OCI-LY7 (cell line): ENCODE measurements at regions not wholly inside any gene's neighbourhood (a gene's known extent, or its start where the extent isn't known, plus 50 kb on each side); places are given as distances from the start of the nearest gene placed in this dataset.

ENCODE experiments used
- BruUV-seq: library from RNA; stranded (reverse); fragments of 400-500 nt; replicated peaks from 2 replicates; lab custom pipeline; 2021; lab: Mats Ljungman, UMichigan
- CTCF ChIA-PET: fragments of 300-600 bp; sonication (Branson Sonifier 250); formaldehyde crosslinking; loops from one replicate; lab custom pipeline; 2022; ENCODE audit warnings: antibody characterized with exemption; ENCODE audit not compliant: unreplicated experiment; lab: Charles Lee
- POLR2A ChIA-PET: fragments of 300-600 bp; sonication (Branson Sonifier 250); formaldehyde crosslinking; loops from one replicate; lab custom pipeline; 2022; ENCODE audit warnings: antibody characterized with exemption; lab: Charles Lee
- DNase-seq: peaks from one replicate; pipeline ENCODE4 v3.0.0-alpha.2; 2015; ENCODE audit warnings: low spot score
- H2AFZ ChIP-seq: fragments of 200-600 bp; sonication (generic), shearing (Covaris generic); 2 replicates; pipeline ENCODE4 v1.6.1; 2014; ENCODE audit warnings: mild to moderate bottlenecking, antibody characterized with exemption, low read length, moderate library complexity
- H3K27ac ChIP-seq: fragments of 200-600 bp; sonication (generic); 2 replicates; pipeline ENCODE4 v1.5.1; 2014; ENCODE audit warnings: mixed run types, low read depth, mild to moderate bottlenecking, moderate library complexity, low read length, inconsistent platforms; ENCODE audit not compliant: poor library complexity, severe bottlenecking
- H3K36me3 ChIP-seq: fragments of 200-600 bp; sonication (generic); 2 replicates; pipeline ENCODE4 v1.6.1; 2014; ENCODE audit warnings: mild to moderate bottlenecking, antibody characterized with exemption, low read length, moderate library complexity, mixed read lengths; ENCODE audit not compliant: insufficient read depth
- H3K4me1 ChIP-seq: fragments of 200-600 bp; sonication (generic); 2 replicates; pipeline ENCODE4 v1.5.1; 2014; ENCODE audit warnings: mild to moderate bottlenecking, low read length; ENCODE audit not compliant: insufficient read depth, poor library complexity, severe bottlenecking
- H3K4me2 ChIP-seq: fragments of 200-600 bp; sonication (generic); 2 replicates; pipeline ENCODE4 v1.6.1; 2014; ENCODE audit warnings: mild to moderate bottlenecking, low read length
- H3K4me3 ChIP-seq: fragments of 200-600 bp; sonication (generic); 2 replicates; pipeline ENCODE4 v1.5.1; 2014; ENCODE audit warnings: mild to moderate bottlenecking, low read depth, low read length; ENCODE audit not compliant: poor library complexity, severe bottlenecking
- H3K79me2 ChIP-seq: fragments of 200-600 bp; sonication (generic); 2 replicates; pipeline ENCODE4 v1.6.1; 2016; ENCODE audit warnings: low read depth, mild to moderate bottlenecking, low read length, moderate library complexity, mixed read lengths; ENCODE audit not compliant: insufficient read depth
- H3K9me2 ChIP-seq: fragments of 200-600 bp; sonication (generic); 2 replicates; pipeline ENCODE4 v1.6.1; 2016; ENCODE audit warnings: mild to moderate bottlenecking, low read length, mixed read lengths; ENCODE audit not compliant: insufficient read depth
- H3K9me3 ChIP-seq: fragments of 200-600 bp; sonication (generic); 2 replicates; pipeline ENCODE4 v1.6.1; 2014; ENCODE audit warnings: mild to moderate bottlenecking, mixed run types, low read length, mixed read lengths
- H4K20me1 ChIP-seq: fragments of 200-600 bp; sonication (generic); 2 replicates; pipeline ENCODE4 v1.6.1; 2014; ENCODE audit warnings: mild to moderate bottlenecking, antibody characterized with exemption, low read length, moderate library complexity, mixed read lengths; ENCODE audit not compliant: insufficient read depth
- CTCF ChIP-seq: fragments of 200-600 bp; sonication (generic); conservative IDR thresholded peaks from 2 replicates; pipeline ENCODE4 v1.5.1; 2014; ENCODE audit warnings: mild to moderate bottlenecking, antibody characterized with exemption, low read length, moderate library complexity, mixed read lengths
- EZH2phosphoT487 ChIP-seq: fragments of 200-600 bp; sonication (generic); IDR thresholded peaks from 2 replicates; pipeline ENCODE4 v1.6.1; 2018; ENCODE audit warnings: low read depth, borderline replicate concordance, mild to moderate bottlenecking, mixed run types, antibody characterized with exemption, low read length, moderate library complexity, mixed read lengths
- intact Hi-C: fragments of 100-400 bp; cut with micrococcal nuclease; formaldehyde crosslinking; loops from one replicate; pipeline ENCODE4 v1.10.0; 2022; ENCODE audit not compliant: unreplicated experiment

GRCh38 chr18:11246495-11247300, 97.3 kb upstream of the PIEZO2 start:
- no TSS peak for BruUV-seq
- Histone ChIP-seq H3K79me2 (no peaks in the 10 kb centered on the region), H3K27ac (no peak overlapping the region), H3K4me2 (no peak overlapping the region), H4K20me1 (no peaks in the 10 kb centered on the region), H3K9me2 (no peaks in the 10 kb centered on the region), H3K36me3 (no peaks in the 10 kb centered on the region), H3K4me1 (no peaks in the 10 kb centered on the region), H3K4me3 (no peak overlapping the region), H3K9me3 (no peaks in the 10 kb centered on the region), H2AFZ (no peak overlapping the region)
- DNase-seq = no peak
- ChIA-PET CTCF (interaction anchor here (0.5 kb wide), 1 partner anchor 100 kb away, joined by 3 read pairs; no protein-coding TSS in a partner anchor), POLR2A (no interaction called here)
- TF ChIP-seq EZH2phosphoT487 = no peak
- intact Hi-C loops = no loop called here

- no peaks in the 10 kb centered on the region for H3K9me2 ChIP-seq
- no TSS peak for BruUV-seq
- H3K36me3 ChIP-seq = no peaks in the 10 kb centered on the region
- no peaks in the 10 kb centered on the region for H3K9me3 ChIP-seq
- no peaks in the 10 kb centered on the region for H4K20me1 ChIP-seq
- POLR2A ChIA-PET = interaction anchor here (0.6 kb wide), 1 partner anchor 26 kb away, joined by 3 read pairs; no protein-coding TSS in a partner anchor
- no peak overlapping the region for H3K4me3 ChIP-seq
- H2AFZ ChIP-seq = no peak overlapping the region
- no peak overlapping the region for H3K4me2 ChIP-seq
- intact Hi-C loops = no loop called here
- H3K27ac ChIP-seq = no peak overlapping the region
- DNase-seq = no peak
- TF ChIP-seq CTCF = no peak
- TF ChIP-seq EZH2phosphoT487 = no peak
- H3K79me2 ChIP-seq = no peaks in the 10 kb centered on the region
- CTCF ChIA-PET = no interaction called here
- no peaks in the 10 kb centered on the region for H3K4me1 ChIP-seq
These were observed 96.5 kb upstream of the PIEZO2 start for GRCh38 chr18:11245879-11246278.

- Histone ChIP-seq H4K20me1 (no peaks in the 10 kb centered on the region), H3K36me3 (no peaks in the 10 kb centered on the region), H3K79me2 (no peaks in the 10 kb centered on the region), H3K4me3 (no peak overlapping the region), H3K27ac (no peak overlapping the region), H3K4me2 (no peak overlapping the region), H3K9me2 (no peaks in the 10 kb centered on the region), H2AFZ (no peak overlapping the region), H3K9me3 (no peaks in the 10 kb centered on the region), H3K4me1 (no peaks in the 10 kb centered on the region)
- no peak for DNase-seq
- intact Hi-C loops = no loop called here
- BruUV-seq = no TSS peak
- TF ChIP-seq EZH2phosphoT487 (no peak), CTCF (no peak)
- POLR2A ChIA-PET = no interaction called here
- CTCF ChIA-PET = no interaction called here
These were observed 88.1 kb upstream of the PIEZO2 start for GRCh38 chr18:11237484-11237883.
